ENCODE measurements at regions not wholly inside any gene's neighbourhood (a gene's known extent, or its start where the extent isn't known, plus 50 kb on each side); places are given as distances from the start of the nearest gene placed in this dataset.

DNA sequence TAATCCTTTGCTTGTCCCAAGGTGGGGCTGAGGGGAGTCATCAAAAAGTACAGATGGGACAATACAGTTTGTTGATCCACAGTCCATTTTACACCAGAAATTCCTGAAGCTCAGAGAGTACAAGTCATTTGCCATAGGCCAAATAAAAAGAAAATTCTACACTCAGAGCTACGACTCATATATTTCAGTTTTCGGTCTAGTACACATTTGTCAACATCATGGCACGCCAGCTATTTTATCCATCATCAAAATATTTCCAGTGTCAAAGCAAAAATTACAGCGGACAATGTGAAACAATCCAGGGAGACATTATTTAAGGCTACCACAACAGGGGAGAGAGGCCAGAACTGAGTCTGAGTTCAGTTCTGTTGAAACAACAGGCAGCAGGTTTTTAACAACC is 587.5 kb upstream of the DSEL start:
- H3K4me3 ChIP-seq = no peak overlapping the region
- H3K4me1 ChIP-seq = no peaks in the 10 kb centered on the region
- TF ChIP-seq EP300 (IDR thresholded peaks at IDR 0.05) = no peak
- TF ChIP-seq CTCF (IDR thresholded peaks at IDR 0.05) = no peak
- TF ChIP-seq POLR2AphosphoS5 (IDR thresholded peaks at IDR 0.05) = no peak
- TF ChIP-seq POLR2A (IDR thresholded peaks at IDR 0.05) = no peak
- H3K27me3 ChIP-seq = no peaks in the 10 kb centered on the region
- ATAC-seq = no peak
- no peaks in the 10 kb centered on the region for H3K36me3 ChIP-seq
- no peak overlapping the region for H3K27ac ChIP-seq
- H3K9me3 ChIP-seq = no peaks in the 10 kb centered on the region
- 63 to 69% methylated on average over 4 of the region's 4 CpGs for WGBS, 2 donors (ENCODE audit: low coverage in 1 of 2)

- H3K36me3 ChIP-seq = no peaks in the 10 kb centered on the region
- no peak for TF ChIP-seq POLR2A (IDR thresholded peaks at IDR 0.05)
- no peak for TF ChIP-seq EP300 (IDR thresholded peaks at IDR 0.05)
- TF ChIP-seq CTCF (IDR thresholded peaks at IDR 0.05) = no peak
- no peak for TF ChIP-seq POLR2AphosphoS5 (IDR thresholded peaks at IDR 0.05)
- no peaks in the 10 kb centered on the region for H3K9me3 ChIP-seq
- H3K27me3 ChIP-seq = no peaks in the 10 kb centered on the region
- ATAC-seq = no peak
- no peak overlapping the region for H3K4me3 ChIP-seq
- 54 to 56% methylated on average over 2 of the region's 2 CpGs for WGBS, 2 donors (ENCODE audit: low coverage in 1 of 2)
- H3K27ac ChIP-seq = no peak overlapping the region
- no peaks in the 10 kb centered on the region for H3K4me1 ChIP-seq
Measured at GRCh38 chr18:68103561-68103960, 587.0 kb upstream of the DSEL start.

GRCh38 chr18:68102117-68102516 is 585.6 kb upstream of the DSEL start:
- no peaks in the 10 kb centered on the region for H3K27me3 ChIP-seq
- no peak overlapping the region for H3K4me3 ChIP-seq
- no peak overlapping the region for H3K27ac ChIP-seq
- no peak for ATAC-seq
- H3K36me3 ChIP-seq = no peaks in the 10 kb centered on the region
- TF ChIP-seq POLR2A (IDR thresholded peaks at IDR 0.05) = no peak
- TF ChIP-seq CTCF (IDR thresholded peaks at IDR 0.05) = no peak
- no peak for TF ChIP-seq EP300 (IDR thresholded peaks at IDR 0.05)
- TF ChIP-seq POLR2AphosphoS5 (IDR thresholded peaks at IDR 0.05) = no peak
- 53 to 59% methylated on average over 4 of the region's 4 CpGs for WGBS, 2 donors (ENCODE audit: low coverage in 1 of 2)
- no peaks in the 10 kb centered on the region for H3K4me1 ChIP-seq
- no peaks in the 10 kb centered on the region for H3K9me3 ChIP-seq

DNA sequence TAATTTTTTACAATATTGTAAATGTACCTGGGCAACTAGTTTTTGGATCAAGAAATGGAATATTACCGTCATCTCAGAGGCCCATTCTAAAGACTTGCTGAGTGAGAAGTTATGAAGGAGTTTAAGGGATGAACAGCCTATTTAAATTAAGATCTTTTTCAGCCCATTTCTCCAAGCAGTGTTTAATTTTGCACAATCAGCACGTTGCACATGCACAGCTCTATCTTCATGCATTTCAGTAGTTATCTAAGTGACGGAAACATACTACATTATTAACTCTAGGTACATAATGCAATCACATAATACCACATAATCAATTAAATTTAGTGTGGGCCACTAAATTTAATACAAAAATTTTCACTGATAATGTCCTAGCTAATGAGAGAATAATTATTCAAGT is 582.1 kb upstream of the DSEL start:
- Histone ChIP-seq H3K9me3 (no peaks in the 10 kb centered on the region), H3K4me3 (no peak overlapping the region), H3K4me1 (no peaks in the 10 kb centered on the region), H3K36me3 (no peaks in the 10 kb centered on the region), H3K27ac (no peak overlapping the region), H3K27me3 (no peaks in the 10 kb centered on the region)
- WGBS, 2 donors (ENCODE audit: low coverage in 1 of 2) = 60 to 85% methylated on average over 3 of the region's 3 CpGs
- no peak for TF ChIP-seq EP300 (IDR thresholded peaks at IDR 0.05)
- TF ChIP-seq POLR2A (IDR thresholded peaks at IDR 0.05) = no peak
- TF ChIP-seq POLR2AphosphoS5 (IDR thresholded peaks at IDR 0.05) = no peak
- TF ChIP-seq CTCF (IDR thresholded peaks at IDR 0.05) = no peak
- ATAC-seq = no peak

GRCh38 chr18:68086481-68086880 is 570.0 kb upstream of the DSEL start:
- Histone ChIP-seq H3K27ac (no peak overlapping the region), H3K27me3 (no peaks in the 10 kb centered on the region), H3K9me3 (no peaks in the 10 kb centered on the region), H3K4me1 (no peaks in the 10 kb centered on the region), H3K4me3 (no peak overlapping the region), H3K36me3 (no peaks in the 10 kb centered on the region)
- ATAC-seq = no peak
- 68 to 75% methylated on average over 1 of the region's 1 CpG for WGBS, 2 donors (ENCODE audit: low coverage in 1 of 2)
- TF ChIP-seq POLR2AphosphoS5 (IDR thresholded peaks at IDR 0.05) (no peak), CTCF (IDR thresholded peaks at IDR 0.05) (no peak), POLR2A (IDR thresholded peaks at IDR 0.05) (no peak), EP300 (IDR thresholded peaks at IDR 0.05) (no peak)
